Muscle of leg (tissue), 3 donors: ENCODE measurements at regions not wholly inside any gene's neighbourhood (a gene's known extent, or its start where the extent isn't known, plus 50 kb on each side); places are given as distances from the start of the nearest gene placed in this dataset.

Experiments
- DNase-seq: peaks from one replicate; pipeline ENCODE4 v3.0.0; 2013
- H3K27ac ChIP-seq: one replicate; pipeline ENCODE4 v1.5.1; 2013; ENCODE audit warnings: mild to moderate bottlenecking, low read length, control low read depth
- H3K27me3 ChIP-seq: one replicate; pipeline ENCODE4 v1.6.1; 2013; ENCODE audit warnings: low read length; ENCODE audit not compliant: control insufficient read depth, insufficient read depth
- H3K36me3 ChIP-seq: one replicate; pipeline ENCODE4 v1.6.1; 2013; ENCODE audit warnings: low read length; ENCODE audit not compliant: control insufficient read depth, insufficient read depth
- H3K4me1 ChIP-seq: one replicate; pipeline ENCODE4 v1.6.1; 2013; ENCODE audit warnings: low read length; ENCODE audit not compliant: control insufficient read depth, insufficient read depth
- H3K4me3 ChIP-seq: one replicate; pipeline ENCODE4 v1.5.1; 2013; ENCODE audit warnings: low read length, control low read depth
- H3K9me3 ChIP-seq: replicated peaks from 2 replicates; pipeline ENCODE4 v1.6.1; 2013; ENCODE audit warnings: low read depth, low read length; ENCODE audit not compliant: control insufficient read depth
- WGBS: methylation state at CpG from one replicate; pipeline ENCODE4 v1.1.5; 2013; ENCODE audit warnings: missing lambda C conversion rate; ENCODE audit not compliant: insufficient coverage; 5-methylcytosine and 5-hydroxymethylcytosine counted together

DNA sequence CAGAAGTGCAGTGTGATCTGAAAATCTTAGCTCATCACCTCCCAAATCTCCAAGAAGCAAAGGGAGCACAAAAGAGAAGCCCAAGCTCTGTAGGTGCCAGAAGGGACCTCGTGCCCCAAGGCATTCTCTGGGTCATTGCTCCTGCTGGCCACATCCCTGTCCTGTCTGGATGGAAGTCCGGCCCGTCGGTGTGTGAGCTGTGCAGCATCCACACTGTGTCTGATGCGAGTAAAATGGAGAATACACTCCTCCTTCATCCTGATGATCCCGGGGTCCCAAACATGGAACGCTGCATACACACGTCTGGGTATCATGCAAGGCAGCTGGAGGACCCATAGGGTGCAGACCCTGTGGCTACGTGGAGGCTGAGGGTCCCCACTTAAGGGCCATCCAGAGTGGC lies 851.4 kb downstream of the GALR1 start:
- H3K27ac ChIP-seq, result no peak overlapping the region
- no peaks in the 10 kb centered on the region for H3K27me3 ChIP-seq
- H3K4me3 ChIP-seq, result no peak overlapping the region
- H3K36me3 ChIP-seq, result no peaks in the 10 kb centered on the region
- no peak for DNase-seq
- H3K4me1 ChIP-seq, result no peaks in the 10 kb centered on the region
- no peaks in the 10 kb centered on the region for H3K9me3 ChIP-seq
- WGBS, result 83% methylated on average over 9 of the region's 9 CpGs

DNA sequence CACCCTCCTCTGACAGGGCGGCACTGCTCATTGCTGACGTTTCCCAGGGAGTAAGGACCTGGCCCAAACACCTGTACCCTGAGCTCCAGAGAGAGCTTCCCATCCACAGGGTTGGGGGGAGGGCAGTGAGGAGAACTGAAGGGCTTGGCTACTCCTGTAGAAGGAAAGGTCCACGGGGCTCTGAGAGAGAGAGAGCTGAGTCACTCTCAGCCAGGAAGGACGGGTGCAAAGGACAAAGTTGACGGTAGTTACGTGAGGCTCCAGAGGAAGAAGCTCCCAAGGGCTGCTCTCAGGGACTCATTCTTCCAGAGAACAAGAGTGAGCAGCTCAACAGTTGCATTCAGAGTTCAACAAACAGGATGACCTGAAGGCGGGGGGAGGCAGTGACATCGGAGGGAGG lies 852.5 kb downstream of the GALR1 start:
- no peaks in the 10 kb centered on the region for H3K36me3 ChIP-seq
- H3K27ac ChIP-seq, result no peak overlapping the region
- H3K4me1 ChIP-seq, result no peaks in the 10 kb centered on the region
- no peaks in the 10 kb centered on the region for H3K9me3 ChIP-seq
- 79% methylated on average over 7 of the region's 8 CpGs for WGBS
- H3K4me3 ChIP-seq, result no peak overlapping the region
- H3K27me3 ChIP-seq, result no peaks in the 10 kb centered on the region
- DNase-seq, result no peak

DNA sequence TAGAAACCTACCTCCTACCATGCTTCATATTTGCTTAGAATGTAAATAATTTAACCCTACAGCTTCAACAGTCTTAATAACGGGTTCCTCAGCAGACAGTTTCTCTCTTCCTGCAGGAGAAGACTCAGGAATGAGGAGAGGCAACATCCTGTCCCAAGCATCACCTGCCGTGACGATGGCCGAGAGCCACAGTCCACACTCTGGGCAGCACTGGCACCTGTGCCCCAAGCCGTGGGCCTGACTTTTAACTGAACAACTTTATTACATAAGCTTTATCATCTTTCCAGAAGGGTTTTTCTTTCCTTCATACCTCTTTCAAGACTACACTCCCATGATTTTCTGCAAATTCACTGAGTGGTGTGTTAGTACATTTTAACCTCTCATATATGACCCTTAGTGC lies 856.0 kb downstream of the GALR1 start:
- no peak overlapping the region for H3K4me3 ChIP-seq
- H3K27me3 ChIP-seq, result no peaks in the 10 kb centered on the region
- no peaks in the 10 kb centered on the region for H3K4me1 ChIP-seq
- H3K9me3 ChIP-seq, result no peaks in the 10 kb centered on the region
- DNase-seq, result no peak
- 81% methylated on average over 3 of the region's 5 CpGs for WGBS
- no peaks in the 10 kb centered on the region for H3K36me3 ChIP-seq
- H3K27ac ChIP-seq, result no peak overlapping the region

DNA sequence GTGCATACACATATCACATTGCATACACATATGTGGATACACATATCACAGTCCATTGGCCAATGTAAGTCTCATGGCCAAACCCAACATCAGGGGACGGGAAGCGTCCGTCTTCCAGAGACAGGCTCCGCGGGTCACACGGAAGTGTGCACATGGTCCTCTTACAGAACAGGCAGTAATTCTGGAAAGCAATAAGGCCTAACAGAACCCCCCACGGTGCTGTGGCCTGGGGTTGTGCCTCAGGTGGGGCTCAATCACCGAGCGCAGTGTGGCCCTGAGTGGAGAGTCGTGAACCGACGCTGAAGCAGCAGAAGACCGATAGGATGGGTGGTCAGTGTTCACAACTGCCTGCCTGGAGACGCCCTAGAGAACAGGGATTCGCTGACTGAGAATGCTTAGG lies 857.3 kb downstream of the GALR1 start:
- H3K27me3 ChIP-seq, result no peaks in the 10 kb centered on the region
- no peaks in the 10 kb centered on the region for H3K4me1 ChIP-seq
- no peak overlapping the region for H3K27ac ChIP-seq
- H3K4me3 ChIP-seq, result no peak overlapping the region
- 92% methylated on average over 15 of the region's 15 CpGs for WGBS
- H3K9me3 ChIP-seq, result no peaks in the 10 kb centered on the region
- no peaks in the 10 kb centered on the region for H3K36me3 ChIP-seq
- no peak for DNase-seq

DNA sequence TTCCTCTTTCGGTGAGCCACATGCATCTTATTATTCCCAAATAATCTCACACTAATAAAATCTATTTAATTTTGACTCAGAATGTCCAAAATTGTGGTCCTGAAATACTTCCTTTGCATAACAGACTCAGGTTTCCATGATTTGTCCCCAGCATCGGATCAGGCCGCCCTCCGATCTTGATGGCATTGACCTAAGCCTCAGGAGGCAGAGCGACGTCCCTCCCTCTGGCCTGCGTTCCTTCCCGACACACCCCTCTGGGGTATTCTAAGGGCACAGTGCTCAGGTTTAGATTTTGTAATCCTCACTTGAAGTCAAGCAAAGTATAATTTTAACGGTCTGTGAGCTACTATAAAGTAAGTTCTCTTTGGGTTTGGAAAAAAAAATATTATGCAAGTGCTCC lies 857.7 kb downstream of the GALR1 start:
- DNase-seq, result no peak
- Histone ChIP-seq H3K4me3 (no peak overlapping the region), H3K27me3 (no peaks in the 10 kb centered on the region), H3K9me3 (no peaks in the 10 kb centered on the region), H3K4me1 (no peaks in the 10 kb centered on the region), H3K27ac (no peak overlapping the region), H3K36me3 (no peaks in the 10 kb centered on the region)
- 77% methylated on average over 6 of the region's 9 CpGs for WGBS

DNA sequence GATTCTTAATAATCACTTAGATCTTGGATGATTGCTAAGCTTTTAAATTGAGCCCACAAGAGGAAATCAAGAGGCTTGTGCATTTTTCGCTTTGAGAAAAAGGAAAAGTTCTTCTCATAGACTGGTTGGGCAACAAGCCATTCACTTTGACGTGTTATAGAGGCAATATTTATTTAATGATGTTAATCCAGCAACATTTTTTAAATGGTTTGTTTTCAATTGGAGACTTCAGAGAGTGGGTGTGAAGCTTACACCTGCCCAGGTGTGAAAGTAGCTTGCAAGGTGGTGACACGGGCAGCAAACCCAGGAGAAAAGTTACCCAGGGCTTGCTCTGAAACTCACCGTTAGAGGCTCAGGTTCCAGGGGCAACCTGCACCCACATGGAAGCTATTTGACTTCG lies 858.9 kb downstream of the GALR1 start:
- no peaks in the 10 kb centered on the region for H3K4me1 ChIP-seq
- H3K27me3 ChIP-seq, result no peaks in the 10 kb centered on the region
- no peak overlapping the region for H3K4me3 ChIP-seq
- DNase-seq, result no peak
- H3K36me3 ChIP-seq, result no peaks in the 10 kb centered on the region
- no peaks in the 10 kb centered on the region for H3K9me3 ChIP-seq
- WGBS, result 48% methylated on average over 2 of the region's 5 CpGs
- H3K27ac ChIP-seq, result no peak overlapping the region

DNA sequence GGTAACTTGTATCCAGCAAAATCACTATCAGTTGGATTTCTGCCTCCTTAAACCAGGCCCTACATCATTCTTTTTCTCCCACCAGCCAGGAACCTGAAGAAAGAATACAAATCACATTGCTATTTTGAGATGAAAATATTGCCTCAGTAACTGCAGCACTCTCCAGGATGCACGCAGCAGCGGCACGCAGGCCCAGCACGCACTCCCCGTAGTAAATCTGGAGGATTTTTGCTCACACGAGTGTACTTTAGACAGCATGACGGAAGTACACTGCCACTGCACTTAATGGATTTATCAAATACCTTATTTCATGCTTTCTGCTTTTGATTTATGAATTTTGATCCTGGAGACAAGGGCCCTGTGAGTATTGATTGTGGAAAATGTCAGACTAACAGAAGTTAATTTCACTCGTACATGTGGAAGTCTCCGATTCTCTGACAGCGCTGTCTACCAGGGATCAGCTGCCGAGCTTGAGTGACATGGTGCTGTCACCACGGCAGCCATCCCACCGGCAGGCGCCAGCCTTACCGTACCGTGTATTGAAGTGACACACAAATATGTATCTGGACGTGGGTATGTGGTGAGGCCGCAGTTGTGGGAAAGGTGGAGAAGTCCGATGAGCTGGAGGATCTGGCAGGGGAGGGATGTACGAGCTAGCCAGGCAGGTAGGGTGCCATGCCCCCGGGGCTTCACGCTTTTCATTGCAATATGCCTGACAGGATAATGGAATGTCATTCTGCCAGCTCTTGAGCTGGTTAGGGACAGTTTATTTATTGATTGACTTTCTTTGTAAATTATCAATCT lies 863.7 kb downstream of the GALR1 start:
- Histone ChIP-seq H3K27me3 (no peaks in the 10 kb centered on the region), H3K36me3 (no peaks in the 10 kb centered on the region), H3K4me3 (no peak overlapping the region), H3K27ac (no peak overlapping the region), H3K9me3 (no peaks in the 10 kb centered on the region), H3K4me1 (no peaks in the 10 kb centered on the region)
- no peak for DNase-seq
- 90% methylated on average over 19 of the region's 22 CpGs for WGBS

DNA sequence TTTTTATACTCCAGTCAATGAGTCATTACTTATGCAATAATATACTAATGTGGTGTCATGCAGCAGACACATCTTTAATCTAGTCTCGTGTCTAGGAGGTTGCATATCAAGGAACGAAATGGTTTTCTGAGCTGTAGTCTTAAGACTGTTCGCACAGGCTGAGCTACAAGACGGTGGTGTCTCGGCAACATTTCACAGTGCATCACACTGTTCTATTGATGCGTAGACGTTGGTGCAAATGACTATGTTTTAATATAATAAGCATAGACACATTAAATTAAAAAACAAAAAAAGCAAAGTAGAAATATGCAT lies 864.2 kb downstream of the GALR1 start:
- Histone ChIP-seq H3K36me3 (no peaks in the 10 kb centered on the region), H3K4me3 (no peak overlapping the region), H3K27me3 (no peaks in the 10 kb centered on the region), H3K9me3 (no peaks in the 10 kb centered on the region), H3K4me1 (no peaks in the 10 kb centered on the region), H3K27ac (no peak overlapping the region)
- no peak for DNase-seq
- no CpG with 5 or more reads among the region's 7 CpGs for WGBS

DNA sequence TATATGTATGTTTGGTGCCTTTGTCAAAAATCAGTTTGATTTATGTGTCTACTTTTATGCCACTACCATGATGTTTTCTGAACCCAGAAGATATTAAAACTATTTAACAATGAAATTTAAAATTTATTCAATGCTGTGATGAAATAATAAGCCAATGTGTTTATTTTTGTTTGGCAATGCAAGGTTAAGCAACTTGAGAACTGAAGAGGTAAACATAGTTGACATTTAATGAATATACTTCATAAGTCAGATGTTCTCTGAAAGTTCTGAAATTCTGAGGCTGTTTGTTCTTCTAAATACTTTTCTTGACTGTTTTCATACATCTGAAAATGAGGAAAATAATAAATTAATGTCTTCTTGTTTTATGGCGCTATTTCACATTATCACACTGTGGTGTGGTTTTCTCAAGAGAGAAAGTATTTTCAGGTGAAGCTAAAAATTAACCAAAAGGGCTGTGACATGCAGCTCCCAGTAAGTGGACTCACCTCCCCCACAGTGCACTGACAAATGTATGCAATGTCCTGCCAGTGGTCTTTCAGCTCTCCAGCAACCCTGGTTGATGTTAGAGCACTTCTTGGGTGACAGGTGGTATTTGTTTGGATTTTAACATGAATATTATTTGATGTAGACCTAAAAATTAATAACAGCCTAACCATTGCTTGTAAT lies 863.6 kb upstream of the SALL3 start:
- Histone ChIP-seq H3K27me3 (no peaks in the 10 kb centered on the region), H3K4me1 (no peaks in the 10 kb centered on the region), H3K4me3 (no peak overlapping the region), H3K36me3 (no peaks in the 10 kb centered on the region), H3K27ac (no peak overlapping the region), H3K9me3 (peaks cover 4% of the 10 kb centered on the region)
- WGBS, result no CpG with 5 or more reads among the region's 1 CpG
- DNase-seq, result no peak

DNA sequence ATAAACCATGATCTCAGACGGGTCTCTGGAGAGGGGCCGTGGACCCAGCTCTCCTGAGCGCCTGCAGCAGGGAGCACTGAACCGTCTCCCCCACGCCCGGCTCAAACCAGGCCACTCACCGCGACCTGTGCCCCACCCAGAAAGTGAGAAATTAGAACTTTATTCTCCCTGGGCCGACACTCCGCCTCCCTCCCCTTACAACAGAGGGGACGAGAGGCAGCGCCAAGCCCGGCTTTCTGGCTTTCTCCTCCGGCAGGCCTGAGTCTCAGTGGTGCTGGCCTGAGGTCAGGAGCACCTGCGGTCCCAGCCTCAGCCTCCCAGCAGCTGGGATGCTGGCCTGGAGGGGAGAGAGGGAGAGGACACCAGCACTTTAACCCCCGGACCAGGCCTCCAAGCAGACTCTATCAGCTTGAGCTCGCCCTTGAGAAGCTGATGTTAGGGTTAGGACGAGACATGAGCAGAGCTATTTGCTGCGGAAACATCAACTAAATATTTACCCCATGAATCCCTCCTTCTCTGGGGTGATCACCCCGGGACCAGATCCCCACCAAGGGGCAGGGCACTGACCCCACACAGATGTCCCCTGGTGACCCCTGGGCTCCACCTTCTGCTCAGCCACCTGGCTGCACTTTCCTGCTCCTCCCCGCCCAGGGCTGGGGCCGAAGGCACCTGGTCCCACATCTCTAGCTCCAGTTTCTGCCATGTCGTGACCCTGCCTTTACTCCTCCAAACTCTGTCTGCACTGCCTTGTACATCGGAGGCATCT lies 856.3 kb upstream of the SALL3 start:
- Histone ChIP-seq H3K27me3 (no peaks in the 10 kb centered on the region), H3K4me1 (peaks cover 3% of the 10 kb centered on the region), H3K9me3 (peaks cover 4% of the 10 kb centered on the region), H3K36me3 (no peaks in the 10 kb centered on the region), H3K27ac (no peak overlapping the region), H3K4me3 (no peak overlapping the region)
- 48% methylated on average over 17 of the region's 24 CpGs for WGBS
- DNase-seq, result peak; percentile 41
